Astrocyte of the cerebellum (primary cell): ENCODE measurements at regions not wholly inside any gene's neighbourhood (a gene's known extent, or its start where the extent isn't known, plus 50 kb on each side); places are given as distances from the start of the nearest gene placed in this dataset.

Experiments
- DNase-seq: peaks from one replicate; pipeline ENCODE4 v3.0.0-alpha.2; 2011; ENCODE audit warnings: low read depth
- H3K4me3 ChIP-seq: 2 replicates; pipeline ENCODE4 v1.5.1; 2011; ENCODE audit warnings: mild to moderate bottlenecking, low read depth, low read length, moderate library complexity
- in situ Hi-C: cut with HindIII; loops from 2 replicates; pipeline ENCODE4 v1.10.0; 2017; ENCODE audit warnings: low sequenced_read_pairs
- TF ChIP-seq, protein P1 (sequence below): IDR thresholded peaks from 2 replicates; pipeline ENCODE4 v1.5.1; 2012; ENCODE audit warnings: low read length, low read depth, moderate library complexity, mild to moderate bottlenecking; ENCODE audit errors: missing control alignments

DNA sequence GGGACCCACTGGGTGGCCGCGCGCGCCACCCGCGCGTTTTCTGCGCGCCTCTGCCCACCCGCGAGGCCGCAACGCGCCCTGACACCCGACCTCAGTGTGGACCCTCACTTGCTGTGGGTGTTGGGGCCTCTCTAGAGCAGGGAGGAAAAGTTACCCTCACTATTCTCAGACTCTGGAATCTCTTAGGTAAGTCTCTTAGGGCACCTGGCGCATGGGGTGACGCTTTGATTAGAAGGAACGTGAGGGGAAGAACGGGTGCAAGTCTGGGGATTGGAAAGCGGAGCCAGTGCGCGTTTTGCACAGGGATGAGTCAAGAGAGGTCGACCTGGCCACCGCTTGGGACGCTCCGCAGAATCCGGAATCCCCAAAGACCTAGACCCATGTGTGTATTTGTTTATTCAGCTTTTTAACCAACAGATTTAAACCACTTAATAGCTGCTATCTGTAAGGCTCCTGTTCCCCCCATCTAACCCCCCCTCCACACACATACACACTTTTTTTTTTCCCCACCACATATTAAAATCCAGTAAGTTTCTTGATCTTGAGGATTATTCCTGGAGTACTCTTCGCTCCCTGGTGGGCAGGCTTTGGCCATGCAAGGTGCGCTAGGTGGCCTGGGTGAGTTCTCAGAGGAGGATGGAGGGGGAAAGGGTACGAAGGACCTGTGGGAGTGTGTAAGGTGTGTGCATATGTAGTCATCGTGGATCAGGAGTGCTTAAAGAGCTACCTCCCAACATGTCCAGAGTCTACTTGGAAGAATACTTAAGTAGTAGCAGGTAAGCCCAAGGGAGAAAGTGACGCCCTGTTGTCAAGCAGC, 169.1 kb upstream of the PPP1R3A start:
- TF ChIP-seq, protein P1, sequence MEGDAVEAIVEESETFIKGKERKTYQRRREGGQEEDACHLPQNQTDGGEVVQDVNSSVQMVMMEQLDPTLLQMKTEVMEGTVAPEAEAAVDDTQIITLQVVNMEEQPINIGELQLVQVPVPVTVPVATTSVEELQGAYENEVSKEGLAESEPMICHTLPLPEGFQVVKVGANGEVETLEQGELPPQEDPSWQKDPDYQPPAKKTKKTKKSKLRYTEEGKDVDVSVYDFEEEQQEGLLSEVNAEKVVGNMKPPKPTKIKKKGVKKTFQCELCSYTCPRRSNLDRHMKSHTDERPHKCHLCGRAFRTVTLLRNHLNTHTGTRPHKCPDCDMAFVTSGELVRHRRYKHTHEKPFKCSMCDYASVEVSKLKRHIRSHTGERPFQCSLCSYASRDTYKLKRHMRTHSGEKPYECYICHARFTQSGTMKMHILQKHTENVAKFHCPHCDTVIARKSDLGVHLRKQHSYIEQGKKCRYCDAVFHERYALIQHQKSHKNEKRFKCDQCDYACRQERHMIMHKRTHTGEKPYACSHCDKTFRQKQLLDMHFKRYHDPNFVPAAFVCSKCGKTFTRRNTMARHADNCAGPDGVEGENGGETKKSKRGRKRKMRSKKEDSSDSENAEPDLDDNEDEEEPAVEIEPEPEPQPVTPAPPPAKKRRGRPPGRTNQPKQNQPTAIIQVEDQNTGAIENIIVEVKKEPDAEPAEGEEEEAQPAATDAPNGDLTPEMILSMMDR = no peak
- DNase-seq = no peak
- H3K4me3 ChIP-seq = peak overlapping the region; percentile 72
- in situ Hi-C loops = no loop called here

DNA sequence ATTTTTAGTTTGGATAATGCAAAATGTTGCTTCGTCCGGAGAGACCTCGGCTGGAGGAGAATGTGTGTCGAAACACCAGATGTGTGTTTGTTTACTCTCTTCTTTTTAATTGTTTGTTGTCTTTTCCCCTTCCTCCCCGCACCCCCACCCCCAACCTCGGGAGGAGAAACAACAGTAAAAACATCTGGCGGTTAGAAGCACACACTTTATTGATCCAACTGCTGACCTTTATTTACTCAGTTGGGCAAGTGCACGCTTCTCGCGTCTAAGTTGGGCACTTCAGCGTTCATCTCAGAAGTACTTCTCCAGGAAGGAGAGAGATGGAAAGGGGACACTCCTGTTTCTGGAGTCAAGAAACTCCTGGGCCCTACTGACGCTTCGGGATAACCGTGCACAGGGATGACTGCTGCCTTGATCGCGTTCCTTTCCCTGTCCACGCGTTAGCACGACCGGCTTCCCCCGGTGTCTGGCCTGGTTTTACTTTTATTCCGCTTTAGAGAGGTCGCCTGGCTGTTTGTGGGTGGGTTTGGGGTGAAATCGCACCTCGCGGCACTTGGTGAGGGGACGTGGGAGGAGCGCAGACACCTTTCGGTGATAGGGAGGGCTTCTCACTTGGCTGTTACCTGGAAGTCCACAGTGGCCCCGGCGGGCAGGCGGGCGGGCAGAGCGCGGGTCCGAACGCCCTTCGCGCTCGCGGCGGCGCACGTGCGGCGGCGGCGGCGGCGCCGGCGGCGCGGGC, 168.3 kb upstream of the PPP1R3A start:
- peak overlapping the region; percentile 72 for H3K4me3 ChIP-seq
- TF ChIP-seq, protein P1 = no peak
- no peak for DNase-seq
- in situ Hi-C loops = no loop called here

DNA sequence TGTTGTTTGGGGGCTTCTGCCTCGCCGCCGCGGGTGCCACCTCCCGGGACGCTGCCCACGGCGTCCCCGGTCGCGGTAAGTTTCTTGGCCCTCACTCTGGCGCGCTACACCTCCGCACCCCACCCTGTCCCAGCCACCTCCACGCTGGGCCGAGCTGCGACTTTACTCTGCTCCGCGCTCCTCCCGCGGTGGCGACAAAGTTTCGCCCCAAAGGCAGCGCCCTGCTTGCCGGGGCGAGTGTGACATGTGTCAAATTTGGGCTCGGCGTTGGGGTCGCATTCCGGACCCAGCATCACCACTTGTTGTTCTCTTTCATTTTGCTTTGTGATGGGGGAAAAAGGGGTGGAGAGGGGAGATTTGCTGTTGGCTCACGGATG, 167.7 kb upstream of the PPP1R3A start:
- H3K4me3 ChIP-seq = peak overlapping the region; percentile 72
- DNase-seq = no peak
- TF ChIP-seq, protein P1 = no peak
- in situ Hi-C loops = no loop called here

DNA sequence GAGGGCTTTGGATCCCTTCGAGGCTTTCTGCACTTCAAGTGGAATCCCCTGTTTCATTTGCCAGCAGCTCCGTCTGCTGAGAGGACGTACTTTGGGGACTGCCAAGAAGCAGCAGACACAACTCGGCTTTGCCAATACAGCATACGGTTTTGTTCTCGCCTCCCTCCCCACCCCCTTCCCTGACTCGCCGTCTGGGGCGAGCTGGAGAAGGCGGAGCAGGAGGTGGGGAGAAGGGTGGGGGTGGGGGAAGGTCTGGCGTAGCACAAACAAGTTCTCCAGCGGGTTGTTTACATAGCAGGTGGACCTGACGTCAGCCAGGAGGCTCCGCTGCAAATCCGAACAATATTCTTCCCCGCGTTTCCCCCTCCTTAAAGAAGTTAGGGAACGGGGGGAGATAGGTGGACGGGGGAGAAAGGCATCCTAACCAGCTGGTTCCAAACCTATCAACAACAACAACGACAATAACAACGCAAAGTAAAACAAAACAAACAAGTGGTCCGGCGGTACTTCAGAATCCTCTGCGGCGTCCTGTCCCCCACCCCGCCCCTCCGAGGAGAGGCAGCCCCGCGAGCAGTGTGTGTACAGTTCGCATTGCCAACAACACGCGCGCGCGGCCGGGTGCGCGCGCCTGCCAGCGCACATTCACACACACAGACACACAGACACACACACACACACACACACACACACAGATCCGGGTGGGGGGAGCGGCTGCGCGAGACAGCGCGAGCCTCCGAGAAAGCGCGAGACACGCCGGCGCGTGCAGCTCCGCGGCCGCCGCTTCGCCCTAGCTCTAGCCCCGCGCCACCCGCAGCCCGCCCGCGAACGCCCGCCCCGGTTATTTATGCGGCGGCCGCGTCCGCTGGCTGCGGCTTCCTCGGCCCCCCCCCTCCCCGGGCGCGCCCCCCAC, 167.0 kb upstream of the PPP1R3A start:
- TF ChIP-seq, protein P1 = no peak
- in situ Hi-C loops = no loop called here
- no peak for DNase-seq
- peak overlapping the region; percentile 72 for H3K4me3 ChIP-seq

DNA sequence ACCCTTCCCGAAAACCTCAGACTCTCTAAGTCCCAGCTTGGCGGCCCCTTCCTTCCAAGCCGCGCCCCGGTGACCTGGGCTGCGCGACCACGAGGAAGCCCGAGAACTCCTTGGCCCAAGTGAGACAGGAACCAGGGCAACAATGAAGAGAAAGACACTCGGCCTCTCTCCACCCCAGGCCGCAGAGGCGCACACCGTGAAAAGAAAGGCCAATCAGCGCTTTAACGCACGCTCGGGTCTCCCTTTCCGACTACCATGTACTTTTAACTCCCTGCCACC, 166.4 kb upstream of the PPP1R3A start:
- TF ChIP-seq, protein P1 = no peak
- peak overlapping the region; percentile 72 for H3K4me3 ChIP-seq
- no peak for DNase-seq
- in situ Hi-C loops = no loop called here
